A673 (cell line): ENCODE measurements at regions not wholly inside any gene's neighbourhood (a gene's known extent, or its start where the extent isn't known, plus 50 kb on each side); places are given as distances from the start of the nearest gene placed in this dataset.

Source experiments
- BruUV-seq: library from RNA; stranded (reverse); fragments of 400-500 nt; replicated peaks from 2 replicates; lab custom pipeline; 2021; lab: Mats Ljungman, UMichigan
- CTCF ChIA-PET: fragments of 300-600 bp; sonication (Branson Sonifier 250); formaldehyde crosslinking; loops from one replicate; lab custom pipeline; 2022; ENCODE audit warnings: antibody characterized with exemption; lab: Charles Lee
- POLR2A ChIA-PET: fragments of 300-600 bp; sonication (Branson Sonifier 250); formaldehyde crosslinking; loops from one replicate; lab custom pipeline; 2022; ENCODE audit warnings: antibody characterized with exemption; ENCODE audit not compliant: low non-redundant PET; lab: Charles Lee
- DNase-seq: peaks from one replicate; pipeline ENCODE4 v3.0.0-alpha.2; 2015; ENCODE audit warnings: low spot score
- H3K27ac ChIP-seq: fragments of 200-600 bp; sonication (generic); 2 replicates; pipeline ENCODE4 v1.5.1; 2016; ENCODE audit warnings: mixed run types, low read depth, mild to moderate bottlenecking, mixed read lengths, antibody characterized with exemption, low read length; ENCODE audit not compliant: poor library complexity, severe bottlenecking
- H3K27me3 ChIP-seq: fragments of 200-600 bp; sonication (generic); replicated peaks from 2 replicates; pipeline ENCODE4 v1.6.1; 2017; ENCODE audit warnings: mixed run types, low read depth, mild to moderate bottlenecking, mixed read lengths, antibody characterized with exemption, low read length; ENCODE audit not compliant: insufficient read depth, poor library complexity
- H3K36me3 ChIP-seq: fragments of 200-600 bp; sonication (generic); 2 replicates; pipeline ENCODE4 v1.6.1; 2016; ENCODE audit warnings: mixed run types, mild to moderate bottlenecking, mixed read lengths, antibody characterized with exemption, low read length; ENCODE audit not compliant: insufficient read depth, poor library complexity, severe bottlenecking
- H3K4me1 ChIP-seq: fragments of 200-600 bp; sonication (generic); 2 replicates; pipeline ENCODE4 v1.6.1; 2017; ENCODE audit warnings: mixed run types, mild to moderate bottlenecking, mixed read lengths, antibody characterized with exemption, low read length; ENCODE audit not compliant: insufficient read depth, poor library complexity, severe bottlenecking
- H3K4me3 ChIP-seq: fragments of 200-600 bp; sonication (generic); 2 replicates; pipeline ENCODE4 v1.5.1; 2016; ENCODE audit warnings: low read depth, mixed run types, mild to moderate bottlenecking, mixed read lengths, low read length; ENCODE audit not compliant: poor library complexity, severe bottlenecking
- H3K9me3 ChIP-seq: fragments of 200-600 bp; sonication (generic); 2 replicates; pipeline ENCODE4 v1.6.1; 2016; ENCODE audit warnings: mixed run types, low read depth, mild to moderate bottlenecking, mixed read lengths, antibody characterized with exemption, low read length; ENCODE audit not compliant: poor library complexity, severe bottlenecking
- EZH2 ChIP-seq: fragments of 200-600 bp; sonication (generic); IDR thresholded peaks from 2 replicates; pipeline ENCODE4 v1.6.1; 2017; ENCODE audit warnings: borderline replicate concordance, low read depth, mild to moderate bottlenecking, mixed read lengths, antibody characterized with exemption, low read length; ENCODE audit not compliant: poor library complexity, severe bottlenecking
- intact Hi-C: fragments of 100-400 bp; cut with micrococcal nuclease; formaldehyde crosslinking; loops from one replicate; pipeline ENCODE4 v1.10.0; 2022; ENCODE audit not compliant: unreplicated experiment
- TF ChIP-seq, protein P1 (sequence below): fragments of 300-800, 200-600 bp; sonication (generic); conservative IDR thresholded peaks from 2 replicates; pipeline ENCODE4 v1.5.1; 2017; ENCODE audit warnings: low read depth, mild to moderate bottlenecking, antibody characterized with exemption, low read length, moderate library complexity, mixed read lengths

- H3K4me3 ChIP-seq, result no peak overlapping the region
- no peaks in the 10 kb centered on the region for H3K4me1 ChIP-seq
- DNase-seq, result no peak
- TF ChIP-seq, protein P1, sequence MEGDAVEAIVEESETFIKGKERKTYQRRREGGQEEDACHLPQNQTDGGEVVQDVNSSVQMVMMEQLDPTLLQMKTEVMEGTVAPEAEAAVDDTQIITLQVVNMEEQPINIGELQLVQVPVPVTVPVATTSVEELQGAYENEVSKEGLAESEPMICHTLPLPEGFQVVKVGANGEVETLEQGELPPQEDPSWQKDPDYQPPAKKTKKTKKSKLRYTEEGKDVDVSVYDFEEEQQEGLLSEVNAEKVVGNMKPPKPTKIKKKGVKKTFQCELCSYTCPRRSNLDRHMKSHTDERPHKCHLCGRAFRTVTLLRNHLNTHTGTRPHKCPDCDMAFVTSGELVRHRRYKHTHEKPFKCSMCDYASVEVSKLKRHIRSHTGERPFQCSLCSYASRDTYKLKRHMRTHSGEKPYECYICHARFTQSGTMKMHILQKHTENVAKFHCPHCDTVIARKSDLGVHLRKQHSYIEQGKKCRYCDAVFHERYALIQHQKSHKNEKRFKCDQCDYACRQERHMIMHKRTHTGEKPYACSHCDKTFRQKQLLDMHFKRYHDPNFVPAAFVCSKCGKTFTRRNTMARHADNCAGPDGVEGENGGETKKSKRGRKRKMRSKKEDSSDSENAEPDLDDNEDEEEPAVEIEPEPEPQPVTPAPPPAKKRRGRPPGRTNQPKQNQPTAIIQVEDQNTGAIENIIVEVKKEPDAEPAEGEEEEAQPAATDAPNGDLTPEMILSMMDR, result no peak
- no peak for TF ChIP-seq EZH2
- H3K9me3 ChIP-seq, result no peaks in the 10 kb centered on the region
- H3K27me3 ChIP-seq, result peaks cover 66% of the 10 kb centered on the region
- ChIA-PET CTCF (no interaction called here), POLR2A (no interaction called here)
- no TSS peak for BruUV-seq
- intact Hi-C loops, result no loop called here
- H3K36me3 ChIP-seq, result no peaks in the 10 kb centered on the region
- H3K27ac ChIP-seq, result no peak overlapping the region
Observed at GRCh38 chr12:5155866-5156265, 112.2 kb downstream of the KCNA5 start.

GRCh38 chr12:5160827-5161226 is 117.1 kb downstream of the KCNA5 start:
- TF ChIP-seq EZH2, result no peak
- TF ChIP-seq, protein P1, result no peak
- POLR2A ChIA-PET, result no interaction called here
- no peak overlapping the region for H3K27ac ChIP-seq

DNA sequence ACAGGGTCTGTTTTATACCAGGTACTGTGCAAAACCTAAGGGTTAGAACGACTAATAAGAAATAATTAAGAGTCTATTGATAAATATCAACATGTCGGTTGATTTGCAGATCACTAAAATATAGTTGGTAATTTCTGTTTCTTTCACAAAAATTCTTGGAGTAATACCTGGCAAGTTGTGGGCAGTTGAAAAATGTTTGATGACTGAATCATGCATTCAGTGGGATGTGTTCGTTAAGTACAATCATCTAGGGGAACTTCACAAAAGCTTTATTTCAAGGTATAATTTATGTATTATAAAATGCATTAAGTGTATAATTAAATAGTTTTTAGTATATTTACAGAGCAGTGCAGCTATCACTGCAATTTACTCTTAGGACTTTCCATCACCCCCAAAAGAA is 120.0 kb downstream of the KCNA5 start:
- TF ChIP-seq EZH2, result no peak
- TF ChIP-seq, protein P1, result no peak
- no peaks in the 10 kb centered on the region for H3K4me1 ChIP-seq
- no peak overlapping the region for H3K4me3 ChIP-seq
- no peak for DNase-seq
- H3K27me3 ChIP-seq, result peaks cover 53% of the 10 kb centered on the region
- H3K27ac ChIP-seq, result no peak overlapping the region
- BruUV-seq, result no TSS peak
- no peaks in the 10 kb centered on the region for H3K36me3 ChIP-seq
- ChIA-PET CTCF (no interaction called here), POLR2A (no interaction called here)
- no peaks in the 10 kb centered on the region for H3K9me3 ChIP-seq
- intact Hi-C loops, result no loop called here

More at GRCh38 chr12:5160827-5161226, 117.1 kb downstream of the KCNA5 start:
- CTCF ChIA-PET, result no interaction called here
- Histone ChIP-seq H3K27me3 (peaks cover 53% of the 10 kb centered on the region), H3K36me3 (no peaks in the 10 kb centered on the region), H3K4me1 (no peaks in the 10 kb centered on the region), H3K4me3 (no peak overlapping the region), H3K9me3 (no peaks in the 10 kb centered on the region)
- DNase-seq, result no peak
- intact Hi-C loops, result no loop called here
- no TSS peak for BruUV-seq
